A549 (cell line): ENCODE measurements at regions not wholly inside any gene's neighbourhood (a gene's known extent, or its start where the extent isn't known, plus 50 kb on each side); places are given as distances from the start of the nearest gene placed in this dataset.
A peak's percentile ranks its signal among the peaks of the same experiment; 100 is the strongest.

Source experiments
- BHLHE40 ChIP-seq: IDR thresholded peaks from 2 replicates; pipeline ENCODE4 v1.6.1; 2012; ENCODE audit warnings: low read depth, low read length, inconsistent platforms
- CEBPB ChIP-seq, 2 experiments: fragments of >200 bp in 1 of 2; sonication (Bioruptor Twin) in 1 of 2; formaldehyde crosslinking in 1 of 2; IDR thresholded peaks; 2 replicates each; pipeline ENCODE4 v1.6.1; 2012 to 2016
- CHD2 ChIP-seq: fragments of 150-350 bp; IDR thresholded peaks from 2 replicates; pipeline ENCODE4 v1.6.1; 2014; ENCODE audit warnings: low read length; ENCODE audit not compliant: partially characterized antibody
- EP300 ChIP-seq, 2 experiments: fragments of >200 bp; sonication (Bioruptor Twin); formaldehyde crosslinking; IDR thresholded peaks; 2 replicates in 1 of 2; 3 replicates in 1 of 2; pipeline ENCODE4 v1.6.1; 2016 to 2017
- MAX ChIP-seq: IDR thresholded peaks from 2 replicates; pipeline ENCODE4 v1.6.1; 2012
- NR3C1 ChIP-seq: fragments of >200 bp; sonication (Bioruptor Twin); formaldehyde crosslinking; IDR thresholded peaks from 3 replicates; pipeline ENCODE4 v1.6.1; 2017
- POLR2A ChIP-seq: IDR thresholded peaks from 2 replicates; pipeline ENCODE4 v1.6.1; 2012; ENCODE audit warnings: mild to moderate bottlenecking, low read length
- USF2 ChIP-seq: fragments of 450-650 bp; IDR thresholded peaks from 2 replicates; pipeline ENCODE4 v1.6.1; 2014; ENCODE audit warnings: antibody characterized with exemption
- TF ChIP-seq, protein P1 (sequence below): fragments of >200 bp; sonication (Bioruptor Twin); formaldehyde crosslinking; IDR thresholded peaks from 3 replicates; pipeline ENCODE4 v1.5.1; 2016

DNA sequence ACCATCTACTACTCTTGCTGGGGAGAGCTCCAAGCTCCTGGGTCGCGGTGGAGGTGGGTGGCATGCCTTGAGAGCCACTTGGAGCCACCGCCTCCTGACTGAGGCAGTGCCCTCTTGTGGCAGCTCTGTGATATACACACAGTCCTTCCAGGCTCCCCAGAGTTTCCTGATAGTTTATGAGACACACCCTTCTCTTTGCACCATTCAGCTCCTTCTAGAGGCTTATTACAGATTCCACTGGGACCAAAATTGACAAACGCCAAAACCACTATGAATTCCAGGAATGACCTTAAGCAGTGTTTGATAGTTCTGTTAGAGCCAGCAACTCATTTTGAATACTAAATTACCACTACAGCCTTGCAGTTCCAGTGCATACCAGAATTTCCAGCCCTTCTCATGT is 170.1 kb upstream of the CDH13 start:
- TF ChIP-seq, protein P1, sequence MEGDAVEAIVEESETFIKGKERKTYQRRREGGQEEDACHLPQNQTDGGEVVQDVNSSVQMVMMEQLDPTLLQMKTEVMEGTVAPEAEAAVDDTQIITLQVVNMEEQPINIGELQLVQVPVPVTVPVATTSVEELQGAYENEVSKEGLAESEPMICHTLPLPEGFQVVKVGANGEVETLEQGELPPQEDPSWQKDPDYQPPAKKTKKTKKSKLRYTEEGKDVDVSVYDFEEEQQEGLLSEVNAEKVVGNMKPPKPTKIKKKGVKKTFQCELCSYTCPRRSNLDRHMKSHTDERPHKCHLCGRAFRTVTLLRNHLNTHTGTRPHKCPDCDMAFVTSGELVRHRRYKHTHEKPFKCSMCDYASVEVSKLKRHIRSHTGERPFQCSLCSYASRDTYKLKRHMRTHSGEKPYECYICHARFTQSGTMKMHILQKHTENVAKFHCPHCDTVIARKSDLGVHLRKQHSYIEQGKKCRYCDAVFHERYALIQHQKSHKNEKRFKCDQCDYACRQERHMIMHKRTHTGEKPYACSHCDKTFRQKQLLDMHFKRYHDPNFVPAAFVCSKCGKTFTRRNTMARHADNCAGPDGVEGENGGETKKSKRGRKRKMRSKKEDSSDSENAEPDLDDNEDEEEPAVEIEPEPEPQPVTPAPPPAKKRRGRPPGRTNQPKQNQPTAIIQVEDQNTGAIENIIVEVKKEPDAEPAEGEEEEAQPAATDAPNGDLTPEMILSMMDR, result peak; percentile 59
- TF ChIP-seq MAX, result no peak
- no peak for TF ChIP-seq NR3C1
- TF ChIP-seq BHLHE40, result no peak
- TF ChIP-seq USF2, result no peak
- no peak for TF ChIP-seq CEBPB (IDR thresholded peaks at IDR 0.05)
- TF ChIP-seq EP300 (IDR thresholded peaks at IDR 0.05), result no peak
- no peak for TF ChIP-seq CHD2
- no peak for TF ChIP-seq POLR2A
